ENCODE measurements at regions not wholly inside any gene's neighbourhood (a gene's known extent, or its start where the extent isn't known, plus 50 kb on each side); places are given as distances from the start of the nearest gene placed in this dataset.

- no peak for DNase-seq (ENCODE audit: low read depth)
- TF ChIP-seq CTCF (IDR thresholded peaks at IDR 0.05; ENCODE audit: insufficient read depth, low read depth, low read length), result no peak
- H3K4me3 ChIP-seq (ENCODE audit: low read depth, low read length), result no peak overlapping the region
Measured at GRCh38 chr20:52340036-52340634, 148.6 kb upstream of the ZFP64 start.

DNA sequence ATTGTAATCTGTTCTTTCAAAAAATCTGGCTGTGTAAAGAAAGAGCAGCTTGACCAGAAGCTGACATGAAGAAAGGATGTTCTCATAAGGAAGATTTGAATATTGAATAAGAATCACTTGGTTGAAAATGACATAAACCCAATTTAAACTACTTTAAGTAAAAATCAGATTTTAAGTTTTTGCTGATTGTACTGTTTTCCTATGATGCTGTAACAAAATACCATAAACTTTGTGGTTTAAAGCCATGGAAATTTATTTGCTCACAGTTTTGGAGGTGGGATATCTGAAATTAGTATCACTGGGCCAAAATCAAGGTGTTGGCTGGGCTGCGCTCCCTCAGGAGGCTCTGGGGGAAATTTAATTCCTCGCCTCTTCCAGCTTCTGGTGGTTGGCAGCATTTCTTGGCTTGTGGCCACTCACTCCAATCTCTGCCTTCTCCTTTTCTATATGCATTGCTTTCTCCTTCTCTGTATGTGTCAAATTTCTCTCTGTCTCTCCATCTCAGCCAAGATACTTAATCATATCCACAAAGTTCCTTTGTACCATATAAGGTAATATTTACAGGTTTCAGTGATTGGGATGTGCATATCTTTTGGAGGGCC, 141.2 kb upstream of the ZFP64 start:
- TF ChIP-seq CTCF (IDR thresholded peaks at IDR 0.05; ENCODE audit: insufficient read depth, low read depth, low read length), result no peak
- no peak for DNase-seq (ENCODE audit: low read depth)
- no peak overlapping the region for H3K4me3 ChIP-seq (ENCODE audit: low read depth, low read length)

- no peak for TF ChIP-seq CTCF (IDR thresholded peaks at IDR 0.05; ENCODE audit: insufficient read depth, low read depth, low read length)
Measured at GRCh38 chr20:52332230-52332629, 140.7 kb upstream of the ZFP64 start.

GRCh38 chr20:52331655-52332054, 140.1 kb upstream of the ZFP64 start:
- no peak for TF ChIP-seq CTCF (IDR thresholded peaks at IDR 0.05; ENCODE audit: insufficient read depth, low read depth, low read length)
- H3K4me3 ChIP-seq (ENCODE audit: low read depth, low read length), result no peak overlapping the region
- no peak for DNase-seq (ENCODE audit: low read depth)

More at GRCh38 chr20:52332230-52332629, 140.7 kb upstream of the ZFP64 start:
- no peak for DNase-seq (ENCODE audit: low read depth)
- no peak overlapping the region for H3K4me3 ChIP-seq (ENCODE audit: low read depth, low read length)

- no peak for DNase-seq (ENCODE audit: low read depth)
- no peak for TF ChIP-seq CTCF (IDR thresholded peaks at IDR 0.05; ENCODE audit: insufficient read depth, low read depth, low read length)
- no peak overlapping the region for H3K4me3 ChIP-seq (ENCODE audit: low read depth, low read length)
Measured at GRCh38 chr20:52321396-52321795, 129.8 kb upstream of the ZFP64 start.

DNA sequence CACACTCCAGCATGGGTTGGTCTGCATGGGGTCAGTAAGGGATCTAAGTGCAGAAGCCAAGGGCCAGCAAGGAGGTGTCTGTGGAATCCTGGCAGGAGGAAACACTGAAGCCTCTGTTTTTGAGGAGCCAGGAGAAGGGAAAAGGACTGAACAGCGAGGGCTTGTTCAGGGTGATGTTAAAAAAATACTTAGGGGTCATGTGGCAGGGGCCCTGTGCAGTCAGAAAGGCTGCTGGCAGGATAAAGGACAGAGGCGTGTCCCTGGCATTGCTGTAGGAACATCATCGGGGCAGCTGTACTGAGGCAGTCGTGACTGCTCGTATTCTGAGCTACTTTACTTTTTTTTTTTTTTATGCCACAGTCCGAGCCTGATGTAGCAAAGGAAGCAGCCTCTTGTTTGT, 127.1 kb upstream of the ZFP64 start:
- no peak for DNase-seq (ENCODE audit: low read depth)
- H3K4me3 ChIP-seq (ENCODE audit: low read depth, low read length), result no peak overlapping the region
- no peak for TF ChIP-seq CTCF (IDR thresholded peaks at IDR 0.05; ENCODE audit: insufficient read depth, low read depth, low read length)
